ENCODE measurements at regions not wholly inside any gene's neighbourhood (a gene's known extent, or its start where the extent isn't known, plus 50 kb on each side); places are given as distances from the start of the nearest gene placed in this dataset.

GRCh38 chr14:30058401-30058800 lies 130.8 kb upstream of the PRKD1 start:
- Histone ChIP-seq H3K36me3 (ENCODE audit: control insufficient read depth in 2 of 2, insufficient read depth in 2 of 2, low read length in 1 of 2) (no peaks in the 10 kb centered on the region), H3K27ac (ENCODE audit: control insufficient read depth, insufficient read depth) (no peak overlapping the region), H2AFZ (ENCODE audit: control insufficient read depth, low read depth, low read length) (no peak overlapping the region), H3K9ac (ENCODE audit: control insufficient read depth, insufficient read depth, low read length) (no peak overlapping the region), H4K20me1 (ENCODE audit: control insufficient read depth, insufficient read depth) (no peaks in the 10 kb centered on the region), H3K4me1 (ENCODE audit: control insufficient read depth, insufficient read depth, low read length) (no peaks in the 10 kb centered on the region), H3K27me3 (replicated peaks in 1 of 2; ENCODE audit: control insufficient read depth in 2 of 2, insufficient read depth in 2 of 2, low read length in 1 of 2) (no peaks in the 10 kb centered on the region), H3K4me2 (ENCODE audit: control insufficient read depth, insufficient read depth) (no peak overlapping the region), H3K79me2 (ENCODE audit: control insufficient read depth, insufficient read depth, low read length) (no peaks in the 10 kb centered on the region), H3K4me3 (no peak overlapping the region), H3K9me3 (replicated peaks; ENCODE audit: control insufficient read depth, insufficient read depth, low read length) (no peaks in the 10 kb centered on the region)
- ChIA-PET CTCF (no interaction called here), POLR2A (no interaction called here), RAD21 (ENCODE audit: unreplicated experiment) (no interaction called here), SMC1A (ENCODE audit: uncharacterized antibody, unreplicated experiment) (no interaction called here)
- 0% methylated on average over 1 of the region's 1 CpG for WGBS (ENCODE audit: insufficient coverage, insufficient replicate concordance, low lambda C conversion rate, missing lambda C conversion rate)
- in situ Hi-C loops (cut with MboI), result no loop called here
- intact Hi-C loops (cut with micrococcal nuclease; ENCODE audit: unreplicated experiment), result no loop called here
- FAIRE-seq (no peak), ATAC-seq (no peak), DNase-seq (ENCODE audit: low read depth, low spot score) (no peak)
- no TSS peak for BruUV-seq (replicated peaks)
- no peak for TF ChIP-seq ZBTB40 (IDR thresholded peaks at IDR 0.05; ENCODE audit: borderline replicate concordance)
- no peak for TF ChIP-seq RCOR1 (conservative IDR thresholded peaks at IDR 0.05; ENCODE audit: low read depth, low read length)
- TF ChIP-seq, protein P1, sequence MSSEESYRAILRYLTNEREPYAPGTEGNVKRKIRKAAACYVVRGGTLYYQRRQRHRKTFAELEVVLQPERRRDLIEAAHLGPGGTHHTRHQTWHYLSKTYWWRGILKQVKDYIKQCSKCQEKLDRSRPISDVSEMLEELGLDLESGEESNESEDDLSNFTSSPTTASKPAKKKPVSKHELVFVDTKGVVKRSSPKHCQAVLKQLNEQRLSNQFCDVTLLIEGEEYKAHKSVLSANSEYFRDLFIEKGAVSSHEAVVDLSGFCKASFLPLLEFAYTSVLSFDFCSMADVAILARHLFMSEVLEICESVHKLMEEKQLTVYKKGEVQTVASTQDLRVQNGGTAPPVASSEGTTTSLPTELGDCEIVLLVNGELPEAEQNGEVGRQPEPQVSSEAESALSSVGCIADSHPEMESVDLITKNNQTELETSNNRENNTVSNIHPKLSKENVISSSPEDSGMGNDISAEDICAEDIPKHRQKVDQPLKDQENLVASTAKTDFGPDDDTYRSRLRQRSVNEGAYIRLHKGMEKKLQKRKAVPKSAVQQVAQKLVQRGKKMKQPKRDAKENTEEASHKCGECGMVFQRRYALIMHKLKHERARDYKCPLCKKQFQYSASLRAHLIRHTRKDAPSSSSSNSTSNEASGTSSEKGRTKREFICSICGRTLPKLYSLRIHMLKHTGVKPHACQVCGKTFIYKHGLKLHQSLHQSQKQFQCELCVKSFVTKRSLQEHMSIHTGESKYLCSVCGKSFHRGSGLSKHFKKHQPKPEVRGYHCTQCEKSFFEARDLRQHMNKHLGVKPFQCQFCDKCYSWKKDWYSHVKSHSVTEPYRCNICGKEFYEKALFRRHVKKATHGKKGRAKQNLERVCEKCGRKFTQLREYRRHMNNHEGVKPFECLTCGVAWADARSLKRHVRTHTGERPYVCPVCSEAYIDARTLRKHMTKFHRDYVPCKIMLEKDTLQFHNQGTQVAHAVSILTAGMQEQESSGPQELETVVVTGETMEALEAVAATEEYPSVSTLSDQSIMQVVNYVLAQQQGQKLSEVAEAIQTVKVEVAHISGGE (CRISPR knock-in tag; IDR thresholded peaks at IDR 0.05), result no peak
- no peak for TF ChIP-seq GABPA (IDR thresholded peaks at IDR 0.05; ENCODE audit: low read depth)
- TF ChIP-seq PAX8 (IDR thresholded peaks at IDR 0.05), result no peak
- TF ChIP-seq RELA (IDR thresholded peaks at IDR 0.05; ENCODE audit: borderline replicate concordance, partially characterized antibody), result no peak
- TF ChIP-seq, protein P2, sequence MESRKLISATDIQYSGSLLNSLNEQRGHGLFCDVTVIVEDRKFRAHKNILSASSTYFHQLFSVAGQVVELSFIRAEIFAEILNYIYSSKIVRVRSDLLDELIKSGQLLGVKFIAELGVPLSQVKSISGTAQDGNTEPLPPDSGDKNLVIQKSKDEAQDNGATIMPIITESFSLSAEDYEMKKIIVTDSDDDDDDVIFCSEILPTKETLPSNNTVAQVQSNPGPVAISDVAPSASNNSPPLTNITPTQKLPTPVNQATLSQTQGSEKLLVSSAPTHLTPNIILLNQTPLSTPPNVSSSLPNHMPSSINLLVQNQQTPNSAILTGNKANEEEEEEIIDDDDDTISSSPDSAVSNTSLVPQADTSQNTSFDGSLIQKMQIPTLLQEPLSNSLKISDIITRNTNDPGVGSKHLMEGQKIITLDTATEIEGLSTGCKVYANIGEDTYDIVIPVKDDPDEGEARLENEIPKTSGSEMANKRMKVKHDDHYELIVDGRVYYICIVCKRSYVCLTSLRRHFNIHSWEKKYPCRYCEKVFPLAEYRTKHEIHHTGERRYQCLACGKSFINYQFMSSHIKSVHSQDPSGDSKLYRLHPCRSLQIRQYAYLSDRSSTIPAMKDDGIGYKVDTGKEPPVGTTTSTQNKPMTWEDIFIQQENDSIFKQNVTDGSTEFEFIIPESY (IDR thresholded peaks at IDR 0.05), result no peak
- no peak for TF ChIP-seq ATF2 (IDR thresholded peaks at IDR 0.05; ENCODE audit: low read length)
- TF ChIP-seq, protein P3, sequence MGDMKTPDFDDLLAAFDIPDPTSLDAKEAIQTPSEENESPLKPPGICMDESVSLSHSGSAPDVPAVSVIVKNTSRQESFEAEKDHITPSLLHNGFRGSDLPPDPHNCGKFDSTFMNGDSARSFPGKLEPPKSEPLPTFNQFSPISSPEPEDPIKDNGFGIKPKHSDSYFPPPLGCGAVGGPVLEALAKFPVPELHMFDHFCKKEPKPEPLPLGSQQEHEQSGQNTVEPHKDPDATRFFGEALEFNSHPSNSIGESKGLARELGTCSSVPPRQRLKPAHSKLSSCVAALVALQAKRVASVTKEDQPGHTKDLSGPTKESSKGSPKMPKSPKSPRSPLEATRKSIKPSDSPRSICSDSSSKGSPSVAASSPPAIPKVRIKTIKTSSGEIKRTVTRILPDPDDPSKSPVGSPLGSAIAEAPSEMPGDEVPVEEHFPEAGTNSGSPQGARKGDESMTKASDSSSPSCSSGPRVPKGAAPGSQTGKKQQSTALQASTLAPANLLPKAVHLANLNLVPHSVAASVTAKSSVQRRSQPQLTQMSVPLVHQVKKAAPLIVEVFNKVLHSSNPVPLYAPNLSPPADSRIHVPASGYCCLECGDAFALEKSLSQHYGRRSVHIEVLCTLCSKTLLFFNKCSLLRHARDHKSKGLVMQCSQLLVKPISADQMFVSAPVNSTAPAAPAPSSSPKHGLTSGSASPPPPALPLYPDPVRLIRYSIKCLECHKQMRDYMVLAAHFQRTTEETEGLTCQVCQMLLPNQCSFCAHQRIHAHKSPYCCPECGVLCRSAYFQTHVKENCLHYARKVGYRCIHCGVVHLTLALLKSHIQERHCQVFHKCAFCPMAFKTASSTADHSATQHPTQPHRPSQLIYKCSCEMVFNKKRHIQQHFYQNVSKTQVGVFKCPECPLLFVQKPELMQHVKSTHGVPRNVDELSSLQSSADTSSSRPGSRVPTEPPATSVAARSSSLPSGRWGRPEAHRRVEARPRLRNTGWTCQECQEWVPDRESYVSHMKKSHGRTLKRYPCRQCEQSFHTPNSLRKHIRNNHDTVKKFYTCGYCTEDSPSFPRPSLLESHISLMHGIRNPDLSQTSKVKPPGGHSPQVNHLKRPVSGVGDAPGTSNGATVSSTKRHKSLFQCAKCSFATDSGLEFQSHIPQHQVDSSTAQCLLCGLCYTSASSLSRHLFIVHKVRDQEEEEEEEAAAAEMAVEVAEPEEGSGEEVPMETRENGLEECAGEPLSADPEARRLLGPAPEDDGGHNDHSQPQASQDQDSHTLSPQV (IDR thresholded peaks at IDR 0.05), result no peak
- TF ChIP-seq RFX5 (IDR thresholded peaks at IDR 0.05; ENCODE audit: low read depth, low read length), result no peak

All from GM12878 (cell line).